HEK293 (cell line): ENCODE measurements at regions not wholly inside any gene's neighbourhood (a gene's known extent, or its start where the extent isn't known, plus 50 kb on each side); places are given as distances from the start of the nearest gene placed in this dataset.

ENCODE experiments used
- CTCF ChIA-PET: fragments of 350-600 bp; formaldehyde crosslinking; extraction: SDS; loops from one replicate; lab custom pipeline; 2021; ENCODE audit warnings: antibody characterized with exemption; lab: Yijun Ruan, JAX
- POLR2A ChIA-PET: fragments of 300-600 bp; formaldehyde crosslinking; extraction: SDS; loops from one replicate; lab custom pipeline; 2020; ENCODE audit warnings: antibody characterized with exemption, inconsistent platforms; lab: Yijun Ruan, JAX
- H3K27ac ChIP-seq: fragments of 200-500 bp; sonication (Bioruptor generic); 2 replicates; pipeline ENCODE4 v1.5.1; 2014; ENCODE audit warnings: low read depth, low read length, control low read depth, inconsistent platforms; ENCODE audit errors: extremely low read depth
- H3K36me3 ChIP-seq, 2 experiments: fragments of 200-500 bp in 1 of 2; sonication (Bioruptor generic) in 1 of 2; 1 replicate in 1 of 2; 2 replicates in 1 of 2; pipeline ENCODE4 v1.5.1; 2014 to 2017; ENCODE audit warnings: inconsistent platforms in 2 of 2, low read length in 2 of 2; ENCODE audit not compliant: control insufficient read depth in 2 of 2, insufficient read depth in 1 of 2
- H3K4me1 ChIP-seq: fragments of 200-500 bp; sonication (Bioruptor generic); 2 replicates; pipeline ENCODE4 v1.5.1; 2014; ENCODE audit warnings: mild to moderate bottlenecking, low read length, inconsistent platforms; ENCODE audit not compliant: control insufficient read depth, insufficient read depth
- H3K4me3 ChIP-seq: 2 replicates; pipeline ENCODE4 v1.5.1; 2011; ENCODE audit warnings: low read depth, mild to moderate bottlenecking, control low read depth, low read length, moderate library complexity
- H3K9me3 ChIP-seq: fragments of 200-500 bp; sonication (Bioruptor generic); 2 replicates; pipeline ENCODE4 v1.5.1; 2014; ENCODE audit warnings: low read depth, low read length, inconsistent platforms; ENCODE audit not compliant: control insufficient read depth, insufficient read depth
- PRDM2 ChIP-seq: fragments of 450-650 bp; formaldehyde crosslinking; IDR thresholded peaks from 2 replicates; pipeline ENCODE4 v1.5.1; 2016; ENCODE audit warnings: missing biosample characterization, missing genetic modification characterization, borderline replicate concordance
- SP7 ChIP-seq: fragments of 450-650 bp; formaldehyde crosslinking; IDR thresholded peaks from 2 replicates; pipeline ENCODE4 v1.5.1; 2016; ENCODE audit warnings: missing biosample characterization, missing genetic modification characterization
- YY2 ChIP-seq: fragments of 450-650 bp; formaldehyde crosslinking; IDR thresholded peaks from 2 replicates; pipeline ENCODE4 v1.5.1; 2016; ENCODE audit warnings: missing biosample characterization, missing genetic modification characterization
- ZBTB21 ChIP-seq: fragments of 450-650 bp; formaldehyde crosslinking; IDR thresholded peaks from 2 replicates; pipeline ENCODE4 v1.5.1; 2017; ENCODE audit warnings: missing biosample characterization, missing genetic modification characterization
- ZBTB48 ChIP-seq: fragments of 450-650 bp; formaldehyde crosslinking; IDR thresholded peaks from 2 replicates; pipeline ENCODE4 v1.5.1; 2016; ENCODE audit warnings: missing biosample characterization, missing genetic modification characterization
- ZFP37 ChIP-seq: fragments of 450-650 bp; formaldehyde crosslinking; IDR thresholded peaks from 2 replicates; pipeline ENCODE4 v1.5.1; 2016; ENCODE audit warnings: missing biosample characterization, missing genetic modification characterization
- ZNF155 ChIP-seq: fragments of 450-650 bp; formaldehyde crosslinking; IDR thresholded peaks from 2 replicates; pipeline ENCODE4 v1.5.1; 2016; ENCODE audit warnings: missing biosample characterization, missing genetic modification characterization
- ZNF174 ChIP-seq: fragments of 450-650 bp; formaldehyde crosslinking; IDR thresholded peaks from 2 replicates; pipeline ENCODE4 v1.5.0; 2017; ENCODE audit warnings: missing biosample characterization, mild to moderate bottlenecking, missing genetic modification characterization
- ZNF488 ChIP-seq: fragments of 450-650 bp; formaldehyde crosslinking; IDR thresholded peaks from 2 replicates; pipeline ENCODE4 v1.5.1; 2016; ENCODE audit warnings: missing biosample characterization, missing genetic modification characterization
- ZNF548 ChIP-seq: fragments of 450-650 bp; formaldehyde crosslinking; IDR thresholded peaks from 2 replicates; pipeline ENCODE4 v1.5.1; 2016; ENCODE audit warnings: missing biosample characterization, missing genetic modification characterization
- ZNF768 ChIP-seq: fragments of 450-650 bp; formaldehyde crosslinking; IDR thresholded peaks from 2 replicates; pipeline ENCODE4 v1.5.1; 2018; ENCODE audit warnings: missing biosample characterization, mild to moderate bottlenecking, missing genetic modification characterization
- ZNF785 ChIP-seq: fragments of 450-650 bp; formaldehyde crosslinking; IDR thresholded peaks from 2 replicates; pipeline ENCODE4 v1.5.1; 2016; ENCODE audit warnings: missing biosample characterization, missing genetic modification characterization
- TF ChIP-seq, protein P1 (sequence below): fragments of 450-650 bp; formaldehyde crosslinking; IDR thresholded peaks from 2 replicates; pipeline ENCODE4 v1.5.1; 2016; ENCODE audit warnings: missing biosample characterization, missing genetic modification characterization
- TF ChIP-seq, protein P2 (sequence below): fragments of 450-650 bp; formaldehyde crosslinking; IDR thresholded peaks from 2 replicates; pipeline ENCODE4 v1.5.1; 2016; ENCODE audit warnings: missing biosample characterization, missing genetic modification characterization
- TF ChIP-seq, protein P3 (sequence below): fragments of 450-650 bp; formaldehyde crosslinking; IDR thresholded peaks from 2 replicates; pipeline ENCODE4 v1.5.1; 2016; ENCODE audit warnings: missing biosample characterization, missing genetic modification characterization

DNA sequence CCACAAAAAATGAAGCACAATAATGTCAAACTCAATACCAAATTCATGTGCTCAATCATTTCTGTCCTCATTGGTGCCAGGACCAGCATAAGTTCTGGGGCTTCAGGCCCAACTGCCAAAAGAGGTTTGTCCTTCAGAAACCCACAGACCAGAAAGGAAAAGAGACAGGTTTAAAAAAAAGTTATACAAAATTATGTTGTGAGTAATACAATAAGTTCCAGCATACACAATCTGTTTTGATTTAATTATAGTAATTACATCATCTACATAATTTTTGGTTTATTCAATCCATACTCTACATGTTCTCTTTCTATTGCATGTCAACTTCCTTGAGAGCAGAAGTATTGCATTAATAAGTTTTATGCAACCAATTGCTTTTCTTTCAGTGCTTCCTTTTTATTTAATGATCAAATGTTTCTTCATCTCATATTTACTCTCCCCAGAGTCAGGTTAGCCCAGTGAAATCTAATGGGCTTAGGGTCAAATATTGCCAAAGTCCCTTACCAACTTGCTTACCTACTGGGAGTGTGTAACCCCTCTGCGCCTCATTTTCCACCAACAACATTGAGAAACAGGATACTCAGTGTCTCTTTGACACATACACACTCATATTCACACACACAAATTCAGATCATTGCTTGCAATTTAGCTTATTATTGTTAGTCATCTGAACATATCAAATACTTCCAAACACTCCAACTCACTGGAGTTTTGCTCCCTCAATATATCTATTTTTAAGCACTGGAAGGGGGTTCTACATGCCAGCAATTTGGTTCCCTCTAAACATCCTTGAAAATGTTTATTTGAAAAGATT, 424.4 kb upstream of the MARCKS start:
- no peaks in the 10 kb centered on the region for H3K36me3 ChIP-seq
- TF ChIP-seq ZNF548 (tag by site-specific recombination), result no peak
- H3K9me3 ChIP-seq, result no peaks in the 10 kb centered on the region
- H3K4me3 ChIP-seq, result no peak overlapping the region
- H3K4me1 ChIP-seq, result no peaks in the 10 kb centered on the region
- ChIA-PET CTCF (no interaction called here), POLR2A (no interaction called here)
- no peak overlapping the region for H3K27ac ChIP-seq

GRCh38 chr6:113433335-113433991, 423.7 kb upstream of the MARCKS start:
- no peaks in the 10 kb centered on the region for H3K9me3 ChIP-seq
- no peaks in the 10 kb centered on the region for H3K36me3 ChIP-seq
- H3K27ac ChIP-seq, result no peak overlapping the region
- H3K4me3 ChIP-seq, result no peak overlapping the region
- H3K4me1 ChIP-seq, result no peaks in the 10 kb centered on the region
- CTCF ChIA-PET, result no interaction called here
- no peak for TF ChIP-seq YY2 (tag by site-specific recombination)
- TF ChIP-seq ZBTB21 (tag by site-specific recombination), result no peak
- no peak for TF ChIP-seq ZNF155
- TF ChIP-seq ZBTB48 (tag by site-specific recombination), result no peak
- no peak for TF ChIP-seq ZNF174 (tag by site-specific recombination)
- TF ChIP-seq ZNF768, result no peak
- no peak for TF ChIP-seq ZNF785 (tag by site-specific recombination)
- TF ChIP-seq PRDM2, result no peak
- TF ChIP-seq ZFP37 (tag by site-specific recombination), result no peak
- TF ChIP-seq ZNF488 (tag by site-specific recombination), result no peak
- TF ChIP-seq, protein P1, sequence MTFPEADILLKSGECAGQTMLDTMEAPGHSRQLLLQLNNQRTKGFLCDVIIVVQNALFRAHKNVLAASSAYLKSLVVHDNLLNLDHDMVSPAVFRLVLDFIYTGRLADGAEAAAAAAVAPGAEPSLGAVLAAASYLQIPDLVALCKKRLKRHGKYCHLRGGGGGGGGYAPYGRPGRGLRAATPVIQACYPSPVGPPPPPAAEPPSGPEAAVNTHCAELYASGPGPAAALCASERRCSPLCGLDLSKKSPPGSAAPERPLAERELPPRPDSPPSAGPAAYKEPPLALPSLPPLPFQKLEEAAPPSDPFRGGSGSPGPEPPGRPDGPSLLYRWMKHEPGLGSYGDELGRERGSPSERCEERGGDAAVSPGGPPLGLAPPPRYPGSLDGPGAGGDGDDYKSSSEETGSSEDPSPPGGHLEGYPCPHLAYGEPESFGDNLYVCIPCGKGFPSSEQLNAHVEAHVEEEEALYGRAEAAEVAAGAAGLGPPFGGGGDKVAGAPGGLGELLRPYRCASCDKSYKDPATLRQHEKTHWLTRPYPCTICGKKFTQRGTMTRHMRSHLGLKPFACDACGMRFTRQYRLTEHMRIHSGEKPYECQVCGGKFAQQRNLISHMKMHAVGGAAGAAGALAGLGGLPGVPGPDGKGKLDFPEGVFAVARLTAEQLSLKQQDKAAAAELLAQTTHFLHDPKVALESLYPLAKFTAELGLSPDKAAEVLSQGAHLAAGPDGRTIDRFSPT (tag by site-specific recombination), result no peak
- TF ChIP-seq, protein P2, sequence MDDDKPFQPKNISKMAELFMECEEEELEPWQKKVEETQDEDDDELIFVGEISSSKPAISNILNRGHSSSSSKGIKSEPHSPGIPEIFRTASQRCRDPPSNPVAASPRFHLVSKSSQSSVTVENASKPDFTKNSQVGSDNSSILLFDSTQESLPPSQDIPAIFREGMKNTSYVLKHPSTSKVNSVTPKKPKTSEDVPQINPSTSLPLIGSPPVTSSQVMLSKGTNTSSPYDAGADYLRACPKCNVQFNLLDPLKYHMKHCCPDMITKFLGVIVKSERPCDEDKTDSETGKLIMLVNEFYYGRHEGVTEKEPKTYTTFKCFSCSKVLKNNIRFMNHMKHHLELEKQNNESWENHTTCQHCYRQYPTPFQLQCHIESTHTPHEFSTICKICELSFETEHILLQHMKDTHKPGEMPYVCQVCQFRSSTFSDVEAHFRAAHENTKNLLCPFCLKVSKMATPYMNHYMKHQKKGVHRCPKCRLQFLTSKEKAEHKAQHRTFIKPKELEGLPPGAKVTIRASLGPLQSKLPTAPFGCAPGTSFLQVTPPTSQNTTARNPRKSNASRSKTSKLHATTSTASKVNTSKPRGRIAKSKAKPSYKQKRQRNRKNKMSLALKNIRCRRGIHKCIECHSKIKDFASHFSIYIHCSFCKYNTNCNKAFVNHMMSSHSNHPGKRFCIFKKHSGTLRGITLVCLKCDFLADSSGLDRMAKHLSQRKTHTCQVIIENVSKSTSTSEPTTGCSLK (tag by site-specific recombination), result no peak
- TF ChIP-seq, protein P3, sequence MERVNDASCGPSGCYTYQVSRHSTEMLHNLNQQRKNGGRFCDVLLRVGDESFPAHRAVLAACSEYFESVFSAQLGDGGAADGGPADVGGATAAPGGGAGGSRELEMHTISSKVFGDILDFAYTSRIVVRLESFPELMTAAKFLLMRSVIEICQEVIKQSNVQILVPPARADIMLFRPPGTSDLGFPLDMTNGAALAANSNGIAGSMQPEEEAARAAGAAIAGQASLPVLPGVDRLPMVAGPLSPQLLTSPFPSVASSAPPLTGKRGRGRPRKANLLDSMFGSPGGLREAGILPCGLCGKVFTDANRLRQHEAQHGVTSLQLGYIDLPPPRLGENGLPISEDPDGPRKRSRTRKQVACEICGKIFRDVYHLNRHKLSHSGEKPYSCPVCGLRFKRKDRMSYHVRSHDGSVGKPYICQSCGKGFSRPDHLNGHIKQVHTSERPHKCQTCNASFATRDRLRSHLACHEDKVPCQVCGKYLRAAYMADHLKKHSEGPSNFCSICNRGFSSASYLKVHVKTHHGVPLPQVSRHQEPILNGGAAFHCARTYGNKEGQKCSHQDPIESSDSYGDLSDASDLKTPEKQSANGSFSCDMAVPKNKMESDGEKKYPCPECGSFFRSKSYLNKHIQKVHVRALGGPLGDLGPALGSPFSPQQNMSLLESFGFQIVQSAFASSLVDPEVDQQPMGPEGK, result no peak
- no peak for TF ChIP-seq SP7 (tag by site-specific recombination)
- POLR2A ChIA-PET, result no interaction called here
